ENCODE measurements at regions not wholly inside any gene's neighbourhood (a gene's known extent, or its start where the extent isn't known, plus 50 kb on each side); places are given as distances from the start of the nearest gene placed in this dataset.

DNA sequence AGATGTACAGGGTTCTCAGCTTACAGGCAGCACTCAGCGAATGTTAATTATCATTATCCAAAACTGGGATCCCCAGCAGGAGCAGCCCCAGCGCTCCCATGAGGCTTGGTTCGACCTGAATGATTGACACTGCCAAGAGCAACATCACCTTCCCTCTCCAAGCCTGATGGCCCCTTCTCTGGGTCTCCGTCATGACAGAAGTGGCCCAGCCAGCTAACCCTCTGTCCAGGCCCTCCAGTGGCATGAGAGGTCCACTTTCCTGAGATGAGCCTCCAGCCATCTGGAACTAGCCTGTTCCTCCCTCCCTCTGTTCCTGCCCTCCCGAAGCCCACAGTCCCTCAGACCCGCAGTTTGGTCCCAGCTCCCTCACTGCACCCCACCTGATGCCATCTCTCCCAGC is 97.0 kb upstream of the RAB6C start:
- TF ChIP-seq, protein P1, sequence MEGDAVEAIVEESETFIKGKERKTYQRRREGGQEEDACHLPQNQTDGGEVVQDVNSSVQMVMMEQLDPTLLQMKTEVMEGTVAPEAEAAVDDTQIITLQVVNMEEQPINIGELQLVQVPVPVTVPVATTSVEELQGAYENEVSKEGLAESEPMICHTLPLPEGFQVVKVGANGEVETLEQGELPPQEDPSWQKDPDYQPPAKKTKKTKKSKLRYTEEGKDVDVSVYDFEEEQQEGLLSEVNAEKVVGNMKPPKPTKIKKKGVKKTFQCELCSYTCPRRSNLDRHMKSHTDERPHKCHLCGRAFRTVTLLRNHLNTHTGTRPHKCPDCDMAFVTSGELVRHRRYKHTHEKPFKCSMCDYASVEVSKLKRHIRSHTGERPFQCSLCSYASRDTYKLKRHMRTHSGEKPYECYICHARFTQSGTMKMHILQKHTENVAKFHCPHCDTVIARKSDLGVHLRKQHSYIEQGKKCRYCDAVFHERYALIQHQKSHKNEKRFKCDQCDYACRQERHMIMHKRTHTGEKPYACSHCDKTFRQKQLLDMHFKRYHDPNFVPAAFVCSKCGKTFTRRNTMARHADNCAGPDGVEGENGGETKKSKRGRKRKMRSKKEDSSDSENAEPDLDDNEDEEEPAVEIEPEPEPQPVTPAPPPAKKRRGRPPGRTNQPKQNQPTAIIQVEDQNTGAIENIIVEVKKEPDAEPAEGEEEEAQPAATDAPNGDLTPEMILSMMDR (IDR thresholded peaks at IDR 0.05; ENCODE audit: low read depth, low read length): no peak
- TF ChIP-seq EZH2phosphoT487 (IDR thresholded peaks at IDR 0.05; ENCODE audit: low read depth): no peak
